ENCODE measurements at regions not wholly inside any gene's neighbourhood (a gene's known extent, or its start where the extent isn't known, plus 50 kb on each side); places are given as distances from the start of the nearest gene placed in this dataset.

- Mint-ChIP-seq H3K9me3 (no peaks in the 10 kb centered on the region; the same call in 1 of the 2 replicates), H3K27me3 (ENCODE audit: insufficient read depth) (peaks cover 7% of the 10 kb centered on the region), H3K4me3 (no peak overlapping the region), H3K36me3 (ENCODE audit: low read depth) (no peaks in the 10 kb centered on the region), H3K27ac (no peak overlapping the region), H3K4me1 (ENCODE audit: low read depth) (no peaks in the 10 kb centered on the region)
- no peak for DNase-seq
- TF ChIP-seq, protein P1, sequence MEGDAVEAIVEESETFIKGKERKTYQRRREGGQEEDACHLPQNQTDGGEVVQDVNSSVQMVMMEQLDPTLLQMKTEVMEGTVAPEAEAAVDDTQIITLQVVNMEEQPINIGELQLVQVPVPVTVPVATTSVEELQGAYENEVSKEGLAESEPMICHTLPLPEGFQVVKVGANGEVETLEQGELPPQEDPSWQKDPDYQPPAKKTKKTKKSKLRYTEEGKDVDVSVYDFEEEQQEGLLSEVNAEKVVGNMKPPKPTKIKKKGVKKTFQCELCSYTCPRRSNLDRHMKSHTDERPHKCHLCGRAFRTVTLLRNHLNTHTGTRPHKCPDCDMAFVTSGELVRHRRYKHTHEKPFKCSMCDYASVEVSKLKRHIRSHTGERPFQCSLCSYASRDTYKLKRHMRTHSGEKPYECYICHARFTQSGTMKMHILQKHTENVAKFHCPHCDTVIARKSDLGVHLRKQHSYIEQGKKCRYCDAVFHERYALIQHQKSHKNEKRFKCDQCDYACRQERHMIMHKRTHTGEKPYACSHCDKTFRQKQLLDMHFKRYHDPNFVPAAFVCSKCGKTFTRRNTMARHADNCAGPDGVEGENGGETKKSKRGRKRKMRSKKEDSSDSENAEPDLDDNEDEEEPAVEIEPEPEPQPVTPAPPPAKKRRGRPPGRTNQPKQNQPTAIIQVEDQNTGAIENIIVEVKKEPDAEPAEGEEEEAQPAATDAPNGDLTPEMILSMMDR (IDR thresholded peaks at IDR 0.05) = no peak
These were observed 136.1 kb downstream of the HERPUD2 start for GRCh38 chr7:35558841-35559240.

DNA sequence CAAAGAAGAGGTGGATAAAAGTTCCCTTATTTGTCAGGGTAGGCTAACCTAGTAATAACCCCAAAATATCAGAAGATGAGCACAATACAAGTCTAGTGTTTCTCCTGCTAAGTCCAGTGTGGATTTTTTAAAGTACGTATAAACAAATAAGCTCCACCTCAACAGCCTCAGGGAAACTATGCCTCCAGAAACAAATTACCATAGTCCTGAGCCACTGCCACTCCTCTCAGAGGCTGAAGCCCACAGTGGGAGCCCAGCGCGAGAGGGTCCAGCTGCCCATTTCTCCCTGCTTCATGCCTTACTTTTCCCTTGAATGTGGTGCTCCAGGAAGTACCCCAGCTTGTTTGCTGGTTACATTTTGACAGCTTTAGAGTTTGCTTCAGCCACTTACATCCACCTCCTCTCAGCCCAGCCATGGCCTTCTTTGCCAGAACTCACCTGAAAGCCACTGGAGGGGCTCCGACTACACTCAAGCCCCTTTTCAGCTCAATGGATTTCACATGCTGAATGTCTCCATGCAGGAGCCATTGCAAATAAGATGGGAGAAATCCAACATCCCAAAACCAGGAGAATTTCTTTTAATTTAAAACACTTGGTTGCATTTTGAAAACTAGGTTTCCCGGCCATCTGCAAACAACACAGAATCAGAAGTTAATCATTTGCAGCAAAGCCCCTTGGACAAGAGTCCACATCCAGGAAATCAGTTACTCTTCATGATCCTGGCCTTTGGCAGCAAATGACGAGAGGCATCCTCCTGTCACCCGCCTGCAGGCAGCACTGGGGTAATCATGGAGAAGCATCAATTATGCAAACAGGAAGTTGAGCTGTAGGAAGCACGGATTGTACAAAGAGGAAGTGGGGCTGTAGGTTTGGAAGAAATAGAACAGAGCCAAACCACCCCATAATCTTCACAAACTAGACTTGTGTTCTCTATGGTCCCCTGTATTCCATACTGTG, 138.1 kb downstream of the HERPUD2 start:
- no peak for DNase-seq
- no peaks in the 10 kb centered on the region for H3K9me3 Mint-ChIP-seq
- no peak overlapping the region for H3K4me3 Mint-ChIP-seq
- peaks cover 16% of the 10 kb centered on the region for H3K27me3 Mint-ChIP-seq (ENCODE audit: insufficient read depth)
- no peaks in the 10 kb centered on the region for H3K4me1 Mint-ChIP-seq (ENCODE audit: low read depth)
- TF ChIP-seq, protein P1 (IDR thresholded peaks at IDR 0.05) = no peak
- H3K27ac Mint-ChIP-seq = no peak overlapping the region
- H3K36me3 Mint-ChIP-seq (ENCODE audit: low read depth) = no peaks in the 10 kb centered on the region

GRCh38 chr7:35555934-35556333, 139.0 kb downstream of the HERPUD2 start:
- Mint-ChIP-seq H3K36me3 (ENCODE audit: low read depth) (no peaks in the 10 kb centered on the region), H3K9me3 (no peaks in the 10 kb centered on the region), H3K27ac (no peak overlapping the region), H3K4me1 (ENCODE audit: low read depth) (no peaks in the 10 kb centered on the region), H3K27me3 (ENCODE audit: insufficient read depth) (peaks cover 14% of the 10 kb centered on the region), H3K4me3 (no peak overlapping the region)
- TF ChIP-seq, protein P1 (IDR thresholded peaks at IDR 0.05) = no peak
- no peak for DNase-seq

GRCh38 chr7:35555386-35555785, 139.5 kb downstream of the HERPUD2 start:
- DNase-seq = no peak
- H3K4me1 Mint-ChIP-seq (ENCODE audit: low read depth) = no peaks in the 10 kb centered on the region
- no peak overlapping the region for H3K27ac Mint-ChIP-seq
- H3K27me3 Mint-ChIP-seq (ENCODE audit: insufficient read depth) = peaks cover 14% of the 10 kb centered on the region
- no peaks in the 10 kb centered on the region for H3K9me3 Mint-ChIP-seq
- TF ChIP-seq, protein P1 (IDR thresholded peaks at IDR 0.05) = no peak
- H3K4me3 Mint-ChIP-seq = no peak overlapping the region
- no peaks in the 10 kb centered on the region for H3K36me3 Mint-ChIP-seq (ENCODE audit: low read depth)

- Mint-ChIP-seq H3K4me1 (ENCODE audit: low read depth) (no peaks in the 10 kb centered on the region), H3K36me3 (ENCODE audit: low read depth) (no peaks in the 10 kb centered on the region), H3K9me3 (no peaks in the 10 kb centered on the region), H3K4me3 (no peak overlapping the region), H3K27me3 (ENCODE audit: insufficient read depth) (peaks cover 23% of the 10 kb centered on the region), H3K27ac (no peak overlapping the region)
- DNase-seq = no peak
- TF ChIP-seq, protein P1 (IDR thresholded peaks at IDR 0.05) = no peak
These were observed 141.4 kb downstream of the HERPUD2 start for GRCh38 chr7:35553519-35553918.

Measured in HFFc6 (cell line).